H1 (cell line): ENCODE measurements at regions not wholly inside any gene's neighbourhood (a gene's known extent, or its start where the extent isn't known, plus 50 kb on each side); places are given as distances from the start of the nearest gene placed in this dataset.

Experiments
- CTCF ChIA-PET: fragments of 300-600 bp; sonication (Branson Sonifier 250); formaldehyde crosslinking; loops from one replicate; lab custom pipeline; 2021; ENCODE audit not compliant: partially characterized antibody; lab: Charles Lee
- POLR2A ChIA-PET: fragments of 300-600 bp; sonication (Branson Sonifier 250); formaldehyde crosslinking; loops from one replicate; lab custom pipeline; 2021; ENCODE audit warnings: inconsistent platforms; ENCODE audit not compliant: partially characterized antibody; lab: Charles Lee
- DNase-seq, 2 experiments: peaks; one replicate each; pipeline versions ENCODE4 v3.0.0 to v3.0.0-alpha.2; 2010 to 2022; ENCODE audit warnings: low spot score in 2 of 2, low read depth in 1 of 2, mixed read lengths in 1 of 2
- FAIRE-seq: peaks from 2 replicates; lab custom pipeline; 2011; peaks lifted over from hg19 to GRCh38; lab: Jason Lieb, UNC
- H2AFZ ChIP-seq: 2 replicates; pipeline ENCODE4 v1.8.1; 2012; ENCODE audit warnings: low read length, inconsistent platforms
- H2AK5ac ChIP-seq: 2 replicates; pipeline ENCODE4 v1.6.1; 2013; ENCODE audit warnings: low read depth, low read length
- H2BK120ac ChIP-seq: replicated peaks from 2 replicates; pipeline ENCODE3; 2013; ENCODE audit warnings: low read depth, low read length, inconsistent platforms
- H2BK12ac ChIP-seq: 2 replicates; pipeline ENCODE4 v1.6.1; 2013; ENCODE audit warnings: low read depth, low read length
- H2BK15ac ChIP-seq: 2 replicates; pipeline ENCODE4 v1.6.1; 2013; ENCODE audit warnings: low read length
- H2BK20ac ChIP-seq: 2 replicates; pipeline ENCODE4 v1.6.1; 2013; ENCODE audit warnings: low read length
- H2BK5ac ChIP-seq: 2 replicates; pipeline ENCODE4 v1.6.1; 2013; ENCODE audit warnings: low read depth, low read length
- H3K14ac ChIP-seq: 2 replicates; pipeline ENCODE4 v1.6.1; 2013; ENCODE audit warnings: inconsistent platforms; ENCODE audit not compliant: insufficient read length
- H3K18ac ChIP-seq: 2 replicates; pipeline ENCODE4 v1.6.1; 2013; ENCODE audit warnings: low read length; ENCODE audit errors: extremely low read depth
- H3K23ac ChIP-seq: 2 replicates; pipeline ENCODE4 v1.6.1; 2013; ENCODE audit warnings: inconsistent platforms; ENCODE audit not compliant: insufficient read length
- H3K23me2 ChIP-seq: 2 replicates; pipeline ENCODE4 v1.6.1; 2013; ENCODE audit warnings: low read depth, low read length
- H3K27ac ChIP-seq: 2 replicates; pipeline ENCODE4 v1.6.1; 2011; ENCODE audit warnings: low read depth, low read length, inconsistent platforms
- H3K27me3 ChIP-seq, 4 experiments: replicated peaks in 1 of 4; 1 replicate in 1 of 4; 2 replicates in 3 of 4; pipeline versions ENCODE4 v1.6.1 to v1.8.1; 2011 to 2013; ENCODE audit warnings: low read length in 3 of 4, mild to moderate bottlenecking in 3 of 4, inconsistent platforms in 2 of 4, mixed read lengths in 2 of 4, moderate library complexity in 1 of 4; ENCODE audit not compliant: control insufficient read depth in 3 of 4, insufficient read depth in 3 of 4; ENCODE audit errors: extremely low read depth in 1 of 4
- H3K36me3 ChIP-seq, 4 experiments: 2 replicates each; pipeline versions ENCODE4 v1.6.1 to v1.8.1; 2011 to 2013; ENCODE audit warnings: mild to moderate bottlenecking in 4 of 4, low read length in 3 of 4, moderate library complexity in 2 of 4, control low read depth in 1 of 4, inconsistent platforms in 1 of 4; ENCODE audit not compliant: insufficient read depth in 4 of 4, control insufficient read depth in 2 of 4
- H3K4ac ChIP-seq: replicated peaks from 2 replicates; pipeline ENCODE3; 2013; ENCODE audit warnings: low read length, low read depth, mixed read lengths, inconsistent platforms; ENCODE audit not compliant: insufficient read length
- H3K4me1 ChIP-seq, 4 experiments: replicated peaks in 1 of 4; 1 replicate in 1 of 4; 2 replicates in 3 of 4; pipeline versions ENCODE4 v1.6.1 to v1.8.1; 2011 to 2013; ENCODE audit warnings: low read length in 3 of 4, inconsistent platforms in 2 of 4, mixed read lengths in 1 of 4; ENCODE audit not compliant: insufficient read depth in 4 of 4, control insufficient read depth in 3 of 4
- H3K4me2 ChIP-seq, 2 experiments: 2 replicates each; pipeline versions ENCODE4 v1.6.1 to v1.8.1; 2011 to 2013; ENCODE audit warnings: low read depth in 2 of 2, low read length in 2 of 2, control low read depth in 1 of 2, inconsistent platforms in 1 of 2, mild to moderate bottlenecking in 1 of 2; ENCODE audit not compliant: insufficient read depth in 1 of 2
- H3K4me3 ChIP-seq, 4 experiments: fragments of 200-600, 300-600 bp in 1 of 4; sonication (generic), shearing (Covaris generic), sonication (Bioruptor Twin) in 1 of 4; 2 replicates each; pipeline versions ENCODE4 v1.5.1 to v1.8.1; 2011 to 2016; ENCODE audit warnings: low read length in 4 of 4, low read depth in 3 of 4, control low read depth in 2 of 4, inconsistent platforms in 2 of 4, mild to moderate bottlenecking in 2 of 4, mixed read lengths in 1 of 4, moderate library complexity in 1 of 4; ENCODE audit not compliant: insufficient read depth in 2 of 4; ENCODE audit errors: extremely low read depth in 1 of 4
- H3K56ac ChIP-seq: replicated peaks from 2 replicates; pipeline ENCODE3; 2013; ENCODE audit warnings: low read depth, mild to moderate bottlenecking, mixed read lengths, low read length, inconsistent platforms; ENCODE audit not compliant: insufficient read length
- H3K79me1 ChIP-seq: 2 replicates; pipeline ENCODE4 v1.6.1; 2013; ENCODE audit warnings: low read depth, low read length, control low read depth
- H3K79me2 ChIP-seq, 2 experiments: 2 replicates each; pipeline versions ENCODE4 v1.6.1 to v1.8.1; 2012 to 2013; ENCODE audit warnings: low read length in 2 of 2, mild to moderate bottlenecking in 2 of 2, inconsistent platforms in 1 of 2; ENCODE audit not compliant: insufficient read depth in 2 of 2, control insufficient read depth in 1 of 2
- H3K9ac ChIP-seq, 4 experiments: replicated peaks in 1 of 4; 1 replicate in 1 of 4; 2 replicates in 3 of 4; pipeline versions ENCODE4 v1.6.1 to v1.8.1; 2011 to 2013; ENCODE audit warnings: low read depth in 3 of 4, low read length in 3 of 4, control low read depth in 2 of 4, mild to moderate bottlenecking in 2 of 4, moderate library complexity in 2 of 4, inconsistent platforms in 1 of 4; ENCODE audit errors: extremely low read depth in 1 of 4
- H3K9me3 ChIP-seq, 2 experiments: 2 replicates each; pipeline versions ENCODE4 v1.6.1 to v1.8.1; 2012 to 2013; ENCODE audit warnings: mild to moderate bottlenecking in 2 of 2, moderate library complexity in 2 of 2, control low read depth in 1 of 2, inconsistent platforms in 1 of 2, low read depth in 1 of 2, low read length in 1 of 2, mixed read lengths in 1 of 2; ENCODE audit not compliant: insufficient read depth in 2 of 2
- H4K20me1 ChIP-seq, 2 experiments: replicated peaks in 1 of 2; 2 replicates each; pipeline versions ENCODE3 to v1.8.1; 2011 to 2013; ENCODE audit warnings: inconsistent platforms in 2 of 2, low read length in 2 of 2, mild to moderate bottlenecking in 1 of 2; ENCODE audit not compliant: insufficient read depth in 2 of 2, control insufficient read depth in 1 of 2
- H4K5ac ChIP-seq: 2 replicates; pipeline ENCODE4 v1.6.1; 2013; ENCODE audit warnings: low read length, low read depth, mixed read lengths, inconsistent platforms; ENCODE audit not compliant: insufficient read length
- H4K8ac ChIP-seq: 2 replicates; pipeline ENCODE4 v1.8.0; 2013; ENCODE audit warnings: mild to moderate bottlenecking, moderate library complexity, low read length, inconsistent platforms; ENCODE audit not compliant: insufficient read depth; ENCODE audit errors: extremely low read depth
- H4K91ac ChIP-seq: replicated peaks from 2 replicates; pipeline ENCODE3; 2013; ENCODE audit warnings: low read length, mixed read lengths, inconsistent platforms; ENCODE audit not compliant: insufficient read length
- ASH2L ChIP-seq: fragments of 200-600, 300-600 bp; sonication (generic); IDR thresholded peaks from one replicate; pipeline ENCODE4 v1.7.1; 2017; ENCODE audit warnings: low read length
- BCL11A ChIP-seq, 2 experiments: IDR thresholded peaks; one replicate each; pipeline ENCODE4 v1.6.1; 2011; ENCODE audit warnings: low read depth in 2 of 2, low read length in 2 of 2, mild to moderate bottlenecking in 2 of 2
- CEBPB ChIP-seq: IDR thresholded peaks from 2 replicates; pipeline ENCODE4 v1.6.1; 2012; ENCODE audit warnings: low read depth, low read length
- CTBP2 ChIP-seq: IDR thresholded peaks from 2 replicates; pipeline ENCODE4 v1.7.0; 2011; ENCODE audit warnings: borderline replicate concordance, mild to moderate bottlenecking, moderate library complexity, mixed read lengths, low read length; ENCODE audit not compliant: insufficient read depth, insufficient read length
- NANOG ChIP-seq: IDR thresholded peaks from 2 replicates; pipeline ENCODE4 v1.6.1; 2011; ENCODE audit warnings: low read length, low read depth, mild to moderate bottlenecking, inconsistent platforms; ENCODE audit not compliant: insufficient read depth, poor library complexity, severe bottlenecking
- POLR2AphosphoS5 ChIP-seq: IDR thresholded peaks from 2 replicates; pipeline ENCODE4 v1.6.1; 2011; ENCODE audit warnings: low read depth, low read length
- WGBS, 2 experiments: shearing (Covaris generic) in 1 of 2; methylation state at CpG; one replicate each; pipeline versions ENCODE4 v1.1.6 to v1.1.7; 2013 to 2015; ENCODE audit warnings: low lambda C conversion rate in 2 of 2, mixed read lengths in 2 of 2, inconsistent platforms in 1 of 2, low coverage in 1 of 2, missing lambda C conversion rate in 1 of 2; ENCODE audit not compliant: insufficient replicate concordance in 2 of 2, insufficient coverage in 1 of 2, insufficient read length in 1 of 2; ENCODE audit errors: extremely low coverage in 1 of 2, missing lambda C conversion rate in 1 of 2; 5-methylcytosine and 5-hydroxymethylcytosine counted together
- TF ChIP-seq, protein P1 (sequence below), 3 experiments: IDR thresholded peaks; 1 replicate in 2 of 3; 2 replicates in 1 of 3; pipeline versions ENCODE4 v1.5.1 to v1.6.1; 2011; ENCODE audit warnings: low read length in 3 of 3, mild to moderate bottlenecking in 3 of 3, inconsistent platforms in 2 of 3, low read depth in 1 of 3, moderate library complexity in 1 of 3; ENCODE audit not compliant: insufficient read depth in 1 of 3; ENCODE audit errors: control extremely low read depth in 1 of 3

DNA sequence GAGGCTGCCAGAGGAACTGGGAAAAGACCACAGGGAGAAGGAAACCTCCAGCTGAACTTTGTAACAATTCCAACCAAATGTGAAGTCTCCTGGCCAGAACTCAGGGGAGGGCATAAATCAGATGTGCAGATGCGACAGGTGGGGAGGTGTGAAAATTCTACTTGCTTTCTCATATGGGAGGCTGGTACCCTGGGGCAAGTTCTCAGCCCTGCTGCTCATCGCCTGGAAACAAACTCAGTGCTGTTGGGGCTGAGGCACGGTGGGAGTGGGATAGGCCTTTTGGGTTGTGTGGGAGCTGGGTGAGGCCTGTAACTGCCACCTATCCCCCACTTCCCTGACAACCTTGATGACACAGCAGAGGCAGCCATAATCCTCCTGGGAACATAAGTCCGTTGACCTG lies 179.6 kb downstream of the ASB1 start:
- FAIRE-seq (no peak), DNase-seq (no peak)
- H2BK15ac ChIP-seq = no peak overlapping the region
- no peak overlapping the region for H2BK12ac ChIP-seq
- H2AFZ ChIP-seq = no peak overlapping the region
- H3K9ac ChIP-seq = no peak overlapping the region
- ChIA-PET CTCF (no interaction called here), POLR2A (no interaction called here)
- no peaks in the 10 kb centered on the region for H3K79me1 ChIP-seq
- no peaks in the 10 kb centered on the region for H3K23me2 ChIP-seq
- no peaks in the 10 kb centered on the region for H3K36me3 ChIP-seq
- no peaks in the 10 kb centered on the region for H3K79me2 ChIP-seq
- H3K23ac ChIP-seq = no peak overlapping the region
- H4K20me1 ChIP-seq = no peaks in the 10 kb centered on the region
- no peak overlapping the region for H2BK5ac ChIP-seq
- H3K4me3 ChIP-seq = no peak overlapping the region
- H3K4me1 ChIP-seq = no peaks in the 10 kb centered on the region
- no peak overlapping the region; the same call in 1 of the 2 replicates for H4K8ac ChIP-seq
- no peaks in the 10 kb centered on the region for H3K27me3 ChIP-seq
- no peak overlapping the region for H3K27ac ChIP-seq
- no peaks in the 10 kb centered on the region for H3K9me3 ChIP-seq
- WGBS, 2 experiments = 82% methylated on average over 4 of the region's 4 CpGs; no CpG with 5 or more reads in 1 of the 2 experiments
- no peak overlapping the region for H2AK5ac ChIP-seq
- H3K56ac ChIP-seq = no peak overlapping the region
- no peak overlapping the region for H3K14ac ChIP-seq
- H2BK20ac ChIP-seq = no peak overlapping the region
- H3K4me2 ChIP-seq = no peak overlapping the region
- no peak overlapping the region for H2BK120ac ChIP-seq
- no peak overlapping the region for H4K5ac ChIP-seq
- H3K4ac ChIP-seq = no peak overlapping the region
- H4K91ac ChIP-seq = no peak overlapping the region
- no peak overlapping the region for H3K18ac ChIP-seq
- no peak for TF ChIP-seq BCL11A (IDR thresholded peaks at IDR 0.05; ENCODE audit: low read depth in 2 of 2, low read length in 2 of 2)
- TF ChIP-seq, protein P1, sequence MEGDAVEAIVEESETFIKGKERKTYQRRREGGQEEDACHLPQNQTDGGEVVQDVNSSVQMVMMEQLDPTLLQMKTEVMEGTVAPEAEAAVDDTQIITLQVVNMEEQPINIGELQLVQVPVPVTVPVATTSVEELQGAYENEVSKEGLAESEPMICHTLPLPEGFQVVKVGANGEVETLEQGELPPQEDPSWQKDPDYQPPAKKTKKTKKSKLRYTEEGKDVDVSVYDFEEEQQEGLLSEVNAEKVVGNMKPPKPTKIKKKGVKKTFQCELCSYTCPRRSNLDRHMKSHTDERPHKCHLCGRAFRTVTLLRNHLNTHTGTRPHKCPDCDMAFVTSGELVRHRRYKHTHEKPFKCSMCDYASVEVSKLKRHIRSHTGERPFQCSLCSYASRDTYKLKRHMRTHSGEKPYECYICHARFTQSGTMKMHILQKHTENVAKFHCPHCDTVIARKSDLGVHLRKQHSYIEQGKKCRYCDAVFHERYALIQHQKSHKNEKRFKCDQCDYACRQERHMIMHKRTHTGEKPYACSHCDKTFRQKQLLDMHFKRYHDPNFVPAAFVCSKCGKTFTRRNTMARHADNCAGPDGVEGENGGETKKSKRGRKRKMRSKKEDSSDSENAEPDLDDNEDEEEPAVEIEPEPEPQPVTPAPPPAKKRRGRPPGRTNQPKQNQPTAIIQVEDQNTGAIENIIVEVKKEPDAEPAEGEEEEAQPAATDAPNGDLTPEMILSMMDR (IDR thresholded peaks at IDR 0.05; ENCODE audit: control extremely low read depth in 1 of 3, insufficient read depth in 1 of 3, low read depth in 1 of 3, low read length in 3 of 3) = no peak
- no peak for TF ChIP-seq NANOG
- TF ChIP-seq CTBP2 = no peak
- no peak for TF ChIP-seq POLR2AphosphoS5
- TF ChIP-seq CEBPB = no peak
- no peak for TF ChIP-seq ASH2L
- TF ChIP-seq, all 59 proteins: peak for 0
